ENCODE measurements at regions not wholly inside any gene's neighbourhood (a gene's known extent, or its start where the extent isn't known, plus 50 kb on each side); places are given as distances from the start of the nearest gene placed in this dataset.
"Not testable (repeated sequence)": the region's sequence is repeated elsewhere in the genome, so short reads cannot be mapped to it uniquely, and the experiment has no call there.

GRCh38 chr10:114717881-114718280, 59.8 kb upstream of the ABLIM1 start:
- POLR2A ChIA-PET; H3K4me3 ChIP-seq (ENCODE audit: low read depth, low read length); H3K36me3 ChIP-seq (ENCODE audit: control insufficient read depth in 2 of 2, insufficient read depth in 1 of 2, low read length in 2 of 2); H3K9me3 ChIP-seq (ENCODE audit: control insufficient read depth, insufficient read depth, low read depth, low read length); H3K27ac ChIP-seq (ENCODE audit: extremely low read depth, low read depth, low read length): not testable (repeated sequence)
- TF ChIP-seq ZNF366 (tag by site-specific recombination; conservative IDR thresholded peaks at IDR 0.05) = peak; percentile 99
- TF ChIP-seq PRDM1 (tag by site-specific recombination; IDR thresholded peaks at IDR 0.05) = 0 out of 2 replicates have a peak, but pooled peaks have one; percentile 23
- CTCF ChIA-PET = interaction anchor here (1.5 kb wide), 1 partner anchor 15 kb away, joined by 3 read pairs; no protein-coding TSS in a partner anchor
- H3K4me1 ChIP-seq (ENCODE audit: control insufficient read depth, insufficient read depth, low read length) = peaks cover 63% of the 10 kb centered on the region

GRCh38 chr10:114718374-114718773, 60.3 kb upstream of the ABLIM1 start:
- TF ChIP-seq SALL2 (tag by site-specific recombination; IDR thresholded peaks at IDR 0.05; ENCODE audit: borderline replicate concordance) (no peak), OSR2 (tag by site-specific recombination; IDR thresholded peaks at IDR 0.05) (0 out of 2 replicates have a peak, but pooled peaks have one; percentile 15), KLF7 (tag by site-specific recombination; IDR thresholded peaks at IDR 0.05; ENCODE audit: borderline replicate concordance) (no peak), ZBTB44 (tag by site-specific recombination; IDR thresholded peaks at IDR 0.05) (peak; percentile 28; the same call in 1 of the 2 replicates), SP7 (tag by site-specific recombination; IDR thresholded peaks at IDR 0.05) (peak; percentile 94)
- H3K27ac ChIP-seq (ENCODE audit: extremely low read depth, low read depth, low read length) = no peak overlapping the region
- no peak overlapping the region for H3K4me3 ChIP-seq (ENCODE audit: low read depth, low read length)
- no peaks in the 10 kb centered on the region for H3K9me3 ChIP-seq (ENCODE audit: control insufficient read depth, insufficient read depth, low read depth, low read length)
- no peaks in the 10 kb centered on the region for H3K36me3 ChIP-seq (ENCODE audit: control insufficient read depth in 2 of 2, insufficient read depth in 1 of 2, low read length in 2 of 2)
- CTCF ChIA-PET = no interaction called here
- peaks cover 62% of the 10 kb centered on the region for H3K4me1 ChIP-seq (ENCODE audit: control insufficient read depth, insufficient read depth, low read length)
- POLR2A ChIA-PET = no interaction called here

GRCh38 chr10:114719311-114719710, 61.2 kb upstream of the ABLIM1 start:
- Histone ChIP-seq H3K4me1 (ENCODE audit: control insufficient read depth, insufficient read depth, low read length) (peaks cover 58% of the 10 kb centered on the region), H3K4me3 (ENCODE audit: low read depth, low read length) (no peak overlapping the region), H3K36me3 (ENCODE audit: control insufficient read depth in 2 of 2, insufficient read depth in 1 of 2, low read length in 2 of 2) (no peaks in the 10 kb centered on the region), H3K9me3 (ENCODE audit: control insufficient read depth, insufficient read depth, low read depth, low read length) (no peaks in the 10 kb centered on the region), H3K27ac (ENCODE audit: extremely low read depth, low read depth, low read length) (peak overlapping the region; percentile 4; the same call in 1 of the 2 replicates)
- ChIA-PET POLR2A (no interaction called here), CTCF (interaction anchor here (0.7 kb wide), 1 partner anchor 15 kb away, joined by 4 read pairs; no protein-coding TSS in a partner anchor)
- peak; percentile 40; the same call in 1 of the 2 replicates for TF ChIP-seq BCL11A (tag by site-specific recombination; IDR thresholded peaks at IDR 0.05; ENCODE audit: low read depth)
- TF ChIP-seq SP2 (tag by site-specific recombination; IDR thresholded peaks at IDR 0.05) = no peak
- no peak for TF ChIP-seq ZSCAN30 (tag by site-specific recombination; IDR thresholded peaks at IDR 0.05)
- no peak for TF ChIP-seq ZBTB17 (tag by site-specific recombination; IDR thresholded peaks at IDR 0.05)
- no peak for TF ChIP-seq SCRT2 (tag by site-specific recombination; IDR thresholded peaks at IDR 0.05)
- TF ChIP-seq ZNF354C (tag by site-specific recombination; IDR thresholded peaks at IDR 0.05; ENCODE audit: borderline replicate concordance, low read depth) = no peak
- no peak for TF ChIP-seq ZNF510 (tag by site-specific recombination; IDR thresholded peaks at IDR 0.05; ENCODE audit: insufficient replicate concordance)
- no peak for TF ChIP-seq ZBTB44 (tag by site-specific recombination; IDR thresholded peaks at IDR 0.05)
- no peak for TF ChIP-seq ZNF324 (tag by site-specific recombination; IDR thresholded peaks at IDR 0.05)
- no peak for TF ChIP-seq ZFP41 (tag by site-specific recombination; IDR thresholded peaks at IDR 0.05; ENCODE audit: borderline replicate concordance)
- TF ChIP-seq ZBTB8A (tag by site-specific recombination; IDR thresholded peaks at IDR 0.05) = no peak
- TF ChIP-seq ZNF202 (tag by site-specific recombination; IDR thresholded peaks at IDR 0.05; ENCODE audit: borderline replicate concordance) = no peak
- no peak for TF ChIP-seq ZNF37A (tag by site-specific recombination; IDR thresholded peaks at IDR 0.05)
- no peak for TF ChIP-seq ZNF302 (tag by site-specific recombination; IDR thresholded peaks at IDR 0.05; ENCODE audit: low read depth)
- TF ChIP-seq ZNF791 (tag by site-specific recombination; IDR thresholded peaks at IDR 0.05) = no peak
- no peak for TF ChIP-seq ZNF157 (tag by site-specific recombination; IDR thresholded peaks at IDR 0.05)
- no peak for TF ChIP-seq ZBTB26 (tag by site-specific recombination; optimal IDR thresholded peaks at IDR 0.05)
- no peak for TF ChIP-seq OSR2 (tag by site-specific recombination; IDR thresholded peaks at IDR 0.05)
- TF ChIP-seq ZBTB21 (tag by site-specific recombination; IDR thresholded peaks at IDR 0.05) = no peak
- no peak for TF ChIP-seq ATF2 (tag by site-specific recombination; IDR thresholded peaks at IDR 0.05; ENCODE audit: low read depth)
- 0 out of 2 replicates have a peak, but pooled peaks have one; percentile 18 for TF ChIP-seq ZNF768 (tag by site-specific recombination; IDR thresholded peaks at IDR 0.05)
- no peak for TF ChIP-seq ZNF133 (tag by site-specific recombination; IDR thresholded peaks at IDR 0.05)
